ENCODE measurements at regions not wholly inside any gene's neighbourhood (a gene's known extent, or its start where the extent isn't known, plus 50 kb on each side); places are given as distances from the start of the nearest gene placed in this dataset.

GRCh38 chr9:126085170-126085569 is 241.5 kb upstream of the MVB12B start:
- Histone ChIP-seq H3K27ac (ENCODE audit: low read depth in 1 of 2, low read length in 2 of 2) (no peak overlapping the region), H3K4me3 (replicated peaks in 1 of 3; ENCODE audit: low read depth in 2 of 3, low read length in 3 of 3) (no peak overlapping the region), H3K9me3 (replicated peaks in 1 of 2; ENCODE audit: control insufficient read depth in 1 of 2, insufficient read depth in 1 of 2, low read length in 2 of 2) (no peaks in the 10 kb centered on the region), H3K4me2 (replicated peaks; ENCODE audit: extremely low read depth, low read length, poor library complexity, severe bottlenecking) (no peak overlapping the region), H3K36me3 (replicated peaks in 1 of 2; ENCODE audit: control insufficient read depth in 1 of 2, insufficient read depth in 2 of 2, low read length in 2 of 2) (no peaks in the 10 kb centered on the region), H3K4me1 (ENCODE audit: control insufficient read depth in 1 of 2, insufficient read depth in 2 of 2, low read length in 2 of 2) (no peaks in the 10 kb centered on the region), H4K20me1 (ENCODE audit: insufficient read depth, low read length) (no peaks in the 10 kb centered on the region), H3K9ac (ENCODE audit: insufficient read depth, low read length, poor library complexity, severe bottlenecking) (no peak overlapping the region), H2AFZ (ENCODE audit: insufficient read depth, low read depth, low read length, poor library complexity, severe bottlenecking) (no peak overlapping the region), H3K79me2 (ENCODE audit: insufficient read depth, low read length) (no peaks in the 10 kb centered on the region), H3K27me3 (ENCODE audit: control insufficient read depth in 2 of 2, insufficient read depth in 2 of 2, low read length in 2 of 2) (no peaks in the 10 kb centered on the region)
- peaks cover 2% of the 10 kb centered on the region for H3K4me1 Mint-ChIP-seq
- no CpG with 5 or more reads among the region's 2 CpGs for WGBS (ENCODE audit: insufficient coverage)
- no peak overlapping the region for H3K4me3 Mint-ChIP-seq
- peaks cover 4 to 14% (median 11%) of the 10 kb centered on the region in 3 donors for H3K27me3 Mint-ChIP-seq (ENCODE audit: low read depth in 3 of 3)
- DNase-seq: no peak
- H3K36me3 Mint-ChIP-seq: no peaks in the 10 kb centered on the region
- TF ChIP-seq CTCF (IDR thresholded peaks at IDR 0.05): no peak
- no peak overlapping the region for H3K27ac Mint-ChIP-seq
- intact Hi-C loops (cut with micrococcal nuclease): no loop called here
- peaks cover 0 to 2% (median 0%) of the 10 kb centered on the region in 7 donors for H3K9me3 Mint-ChIP-seq

DNA sequence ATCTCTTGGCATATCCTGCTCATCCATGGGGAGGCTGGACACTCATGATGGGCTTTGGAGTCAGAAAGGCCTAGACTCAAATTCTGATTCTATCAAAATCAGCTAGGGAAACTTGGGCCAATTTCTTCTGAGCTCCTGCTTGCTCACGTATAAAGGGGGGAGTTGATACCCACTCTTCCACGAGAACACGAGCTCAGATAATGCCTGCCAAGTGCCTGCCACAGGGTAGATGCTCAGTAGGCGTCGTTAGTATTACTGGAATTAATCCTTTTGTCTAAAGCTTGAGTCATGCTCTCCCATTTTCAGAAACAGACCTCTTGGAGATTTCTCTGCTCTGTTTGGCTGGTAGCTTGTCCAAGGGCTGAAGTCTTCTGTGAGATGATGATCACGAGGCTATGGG is 238.3 kb upstream of the MVB12B start:
- Histone ChIP-seq H3K9me3 (replicated peaks in 1 of 2; ENCODE audit: control insufficient read depth in 1 of 2, insufficient read depth in 1 of 2, low read length in 2 of 2) (no peaks in the 10 kb centered on the region), H3K79me2 (ENCODE audit: insufficient read depth, low read length) (no peaks in the 10 kb centered on the region), H4K20me1 (ENCODE audit: insufficient read depth, low read length) (no peaks in the 10 kb centered on the region), H3K4me1 (ENCODE audit: control insufficient read depth in 1 of 2, insufficient read depth in 2 of 2, low read length in 2 of 2) (no peaks in the 10 kb centered on the region), H3K27ac (ENCODE audit: low read depth in 1 of 2, low read length in 2 of 2) (no peak overlapping the region), H3K36me3 (replicated peaks in 1 of 2; ENCODE audit: control insufficient read depth in 1 of 2, insufficient read depth in 2 of 2, low read length in 2 of 2) (no peaks in the 10 kb centered on the region), H2AFZ (ENCODE audit: insufficient read depth, low read depth, low read length, poor library complexity, severe bottlenecking) (no peak overlapping the region), H3K4me2 (replicated peaks; ENCODE audit: extremely low read depth, low read length, poor library complexity, severe bottlenecking) (no peak overlapping the region), H3K27me3 (ENCODE audit: control insufficient read depth in 2 of 2, insufficient read depth in 2 of 2, low read length in 2 of 2) (no peaks in the 10 kb centered on the region), H3K9ac (ENCODE audit: insufficient read depth, low read length, poor library complexity, severe bottlenecking) (no peak overlapping the region), H3K4me3 (replicated peaks in 1 of 3; ENCODE audit: low read depth in 2 of 3, low read length in 3 of 3) (no peak overlapping the region)
- TF ChIP-seq CTCF (IDR thresholded peaks at IDR 0.05): no peak
- no peaks in the 10 kb centered on the region for H3K36me3 Mint-ChIP-seq
- no peak for DNase-seq
- H3K4me1 Mint-ChIP-seq: peaks cover 2% of the 10 kb centered on the region
- intact Hi-C loops (cut with micrococcal nuclease): no loop called here
- peaks cover 4 to 6% (median 6%) of the 10 kb centered on the region in 3 donors for H3K27me3 Mint-ChIP-seq (ENCODE audit: low read depth in 3 of 3)
- 90% methylated on average over 3 of the region's 6 CpGs for WGBS (ENCODE audit: insufficient coverage)
- H3K4me3 Mint-ChIP-seq: no peak overlapping the region
- H3K9me3 Mint-ChIP-seq: peaks cover 0 to 2% (median 0%) of the 10 kb centered on the region in 7 donors
- H3K27ac Mint-ChIP-seq: no peak overlapping the region

All from CD14-positive monocyte (primary cell).